Thoracic aorta (tissue), 2 donors: ENCODE measurements at regions not wholly inside any gene's neighbourhood (a gene's known extent, or its start where the extent isn't known, plus 50 kb on each side); places are given as distances from the start of the nearest gene placed in this dataset.

ENCODE experiments used
- ATAC-seq: fragments of 150-250 bp; one replicate; pipeline ENCODE4 v1.8.0; 2017; ENCODE audit warnings: low read depth; ENCODE audit not compliant: insufficient number of reproducible peaks, low FRiP score
- DNase-seq: peaks from one replicate; pipeline ENCODE4 v3.0.0-alpha.2; 2020; ENCODE audit warnings: low spot score
- H3K27ac ChIP-seq, 2 donors: fragments of 200-600 bp; sonication (generic); 1 replicate in 1 of 2; 2 replicates in 1 of 2; pipeline ENCODE4 v1.5.1; 2016; ENCODE audit warnings: mild to moderate bottlenecking in 2 of 2, moderate library complexity in 2 of 2
- H3K27me3 ChIP-seq: fragments of 200-600 bp; sonication (generic); replicated peaks from 2 replicates; pipeline ENCODE4 v1.6.0; 2016; ENCODE audit warnings: mild to moderate bottlenecking; ENCODE audit not compliant: insufficient read depth
- H3K36me3 ChIP-seq: fragments of 200-600 bp; sonication (generic); one replicate; pipeline ENCODE4 v1.5.1; 2016
- H3K4me1 ChIP-seq, 2 donors: fragments of 200-600 bp; sonication (generic); 1 replicate in 1 of 2; 2 replicates in 1 of 2; pipeline versions ENCODE4 v1.5.1 to v1.6.0; 2016; ENCODE audit warnings: low read depth in 2 of 2, mild to moderate bottlenecking in 1 of 2; ENCODE audit not compliant: control insufficient read depth in 1 of 2
- H3K4me3 ChIP-seq: fragments of 200-600 bp; sonication (generic); 2 replicates; pipeline ENCODE4 v1.5.1; 2016; ENCODE audit warnings: mild to moderate bottlenecking
- H3K9me3 ChIP-seq: fragments of 200-600 bp; sonication (generic); 2 replicates; pipeline ENCODE4 v1.5.1; 2016
- CTCF ChIP-seq: fragments of 200-600 bp; sonication (generic); IDR thresholded peaks from one replicate; pipeline ENCODE4 v1.5.1; 2019; ENCODE audit warnings: antibody characterized with exemption

- no peaks in the 10 kb centered on the region for H3K36me3 ChIP-seq
- no peaks in the 10 kb centered on the region for H3K27me3 ChIP-seq
- H3K4me1 ChIP-seq = no peaks in the 10 kb centered on the region
- H3K9me3 ChIP-seq = no peaks in the 10 kb centered on the region
- no peak overlapping the region for H3K4me3 ChIP-seq
- DNase-seq (no peak), ATAC-seq (no peak)
- H3K27ac ChIP-seq = no peak overlapping the region
- TF ChIP-seq CTCF = no peak
These were observed 239.0 kb upstream of the DIAPH2 start for GRCh38 chrX:96445531-96446065.

GRCh38 chrX:96446524-96446923, 238.1 kb upstream of the DIAPH2 start:
- Histone ChIP-seq H3K27me3 (no peaks in the 10 kb centered on the region), H3K4me1 (no peaks in the 10 kb centered on the region), H3K36me3 (no peaks in the 10 kb centered on the region), H3K4me3 (no peak overlapping the region), H3K9me3 (no peaks in the 10 kb centered on the region), H3K27ac (no peak overlapping the region)
- no peak for DNase-seq
- TF ChIP-seq CTCF = no peak
- no peak for ATAC-seq

- Histone ChIP-seq H3K36me3 (no peaks in the 10 kb centered on the region), H3K27me3 (no peaks in the 10 kb centered on the region), H3K4me1 (no peaks in the 10 kb centered on the region), H3K27ac (no peak overlapping the region), H3K9me3 (no peaks in the 10 kb centered on the region), H3K4me3 (no peak overlapping the region)
- no peak for TF ChIP-seq CTCF
- no peak for DNase-seq
- no peak for ATAC-seq
These were observed 237.5 kb upstream of the DIAPH2 start for GRCh38 chrX:96447161-96447560.

GRCh38 chrX:96449191-96449590, 235.5 kb upstream of the DIAPH2 start:
- H3K27me3 ChIP-seq = no peaks in the 10 kb centered on the region
- H3K27ac ChIP-seq = no peak overlapping the region
- no peaks in the 10 kb centered on the region for H3K9me3 ChIP-seq
- ATAC-seq = no peak
- no peak overlapping the region for H3K4me3 ChIP-seq
- H3K4me1 ChIP-seq = no peaks in the 10 kb centered on the region
- H3K36me3 ChIP-seq = no peaks in the 10 kb centered on the region
- no peak for DNase-seq
- no peak for TF ChIP-seq CTCF

- no peak for TF ChIP-seq CTCF
- Histone ChIP-seq H3K27me3 (no peaks in the 10 kb centered on the region), H3K4me3 (no peak overlapping the region), H3K27ac (no peak overlapping the region), H3K4me1 (no peaks in the 10 kb centered on the region), H3K36me3 (no peaks in the 10 kb centered on the region), H3K9me3 (no peaks in the 10 kb centered on the region)
- no peak for ATAC-seq
- no peak for DNase-seq
These were observed 234.7 kb upstream of the DIAPH2 start for GRCh38 chrX:96449896-96450295.
